SK-N-SH (cell line): ENCODE measurements at regions not wholly inside any gene's neighbourhood (a gene's known extent, or its start where the extent isn't known, plus 50 kb on each side); places are given as distances from the start of the nearest gene placed in this dataset.

Experiments
- CTCF ChIA-PET: fragments of 300-600, 350-600 bp; formaldehyde crosslinking; extraction: SDS; loops from one replicate; lab custom pipeline; 2021; lab: Yijun Ruan, JAX
- POLR2A ChIA-PET: fragments of 350-600 bp; sonication (Branson Sonifier 250); formaldehyde crosslinking; extraction: SDS; loops from one replicate; lab custom pipeline; 2020; ENCODE audit warnings: antibody characterized with exemption, inconsistent platforms; lab: Yijun Ruan, JAX
- DNase-seq: peaks from one replicate; pipeline ENCODE4 v3.0.0; 2012
- H2AFZ ChIP-seq: fragments of 200-600 bp; sonication (generic); 2 replicates; pipeline ENCODE4 v1.8.1; 2016; ENCODE audit warnings: antibody characterized with exemption, mild to moderate bottlenecking, low read depth
- H3F3A ChIP-seq: fragments of 200-600 bp; sonication (generic); replicated peaks from 2 replicates; pipeline ENCODE3; 2016; ENCODE audit warnings: antibody characterized with exemption, mild to moderate bottlenecking; ENCODE audit not compliant: insufficient read depth
- H3K27ac ChIP-seq, 2 experiments: fragments of 200-500 bp in 1 of 2; fragments of 200-600 bp in 1 of 2; sonication (Bioruptor generic) in 1 of 2; sonication (generic), shearing (Covaris generic) in 1 of 2; 2 replicates each; pipeline versions ENCODE4 v1.5.1 to v1.6.1; 2014 to 2016; ENCODE audit warnings: low read depth in 2 of 2, inconsistent platforms in 1 of 2, low read length in 1 of 2, mild to moderate bottlenecking in 1 of 2, mixed read lengths in 1 of 2
- H3K27me3 ChIP-seq: fragments of 200-600 bp; sonication (generic), shearing (Covaris generic); 2 replicates; pipeline ENCODE4 v1.6.1; 2016; ENCODE audit warnings: mixed run types; ENCODE audit not compliant: insufficient read depth
- H3K36me3 ChIP-seq, 2 experiments: fragments of 200-500 bp in 1 of 2; fragments of 200-600 bp in 1 of 2; sonication (Bioruptor generic) in 1 of 2; sonication (generic) in 1 of 2; replicated peaks in 1 of 2; 2 replicates each; pipeline versions ENCODE3 to v1.5.1; 2014 to 2016; ENCODE audit warnings: low read length in 1 of 2, mild to moderate bottlenecking in 1 of 2; ENCODE audit not compliant: insufficient read depth in 2 of 2, control insufficient read depth in 1 of 2
- H3K4me1 ChIP-seq, 2 experiments: fragments of 200-500 bp in 1 of 2; fragments of 200-600 bp in 1 of 2; sonication (Bioruptor generic) in 1 of 2; sonication (generic), shearing (Covaris generic) in 1 of 2; 2 replicates each; pipeline versions ENCODE4 v1.5.1 to v1.6.1; 2014 to 2016; ENCODE audit warnings: low read depth in 1 of 2, low read length in 1 of 2, mixed run types in 1 of 2; ENCODE audit not compliant: insufficient read depth in 2 of 2, control insufficient read depth in 1 of 2
- H3K4me2 ChIP-seq: fragments of 200-600 bp; sonication (generic), shearing (Covaris generic); 2 replicates; pipeline ENCODE4 v1.6.1; 2017; ENCODE audit warnings: mixed run types
- H3K4me3 ChIP-seq, 2 experiments: fragments of 200-500 bp in 1 of 2; fragments of 200-600 bp in 1 of 2; sonication (Bioruptor generic) in 1 of 2; sonication (generic), shearing (Covaris generic) in 1 of 2; 2 replicates each; pipeline versions ENCODE4 v1.5.1 to v1.8.1; 2014 to 2016; ENCODE audit warnings: low read depth in 2 of 2, inconsistent platforms in 1 of 2, low read length in 1 of 2, mild to moderate bottlenecking in 1 of 2, mixed read lengths in 1 of 2, moderate library complexity in 1 of 2
- H3K79me2 ChIP-seq: fragments of 200-600 bp; sonication (generic); 2 replicates; pipeline ENCODE4 v1.8.1; 2017; ENCODE audit warnings: mild to moderate bottlenecking; ENCODE audit not compliant: insufficient read depth
- H3K9ac ChIP-seq: fragments of 200-600 bp; sonication (generic); 2 replicates; pipeline ENCODE4 v1.6.1; 2017; ENCODE audit warnings: mixed run types
- H3K9me2 ChIP-seq: fragments of 200-600 bp; sonication (generic); 2 replicates; pipeline ENCODE4 v1.6.1; 2017; ENCODE audit warnings: mixed run types
- H3K9me3 ChIP-seq: fragments of 200-600 bp; sonication (generic); 2 replicates; pipeline ENCODE4 v1.6.1; 2017; ENCODE audit warnings: mixed run types, mild to moderate bottlenecking, moderate library complexity
- H4K20me1 ChIP-seq: fragments of 200-600 bp; sonication (generic); 2 replicates; pipeline ENCODE4 v1.6.1; 2017; ENCODE audit warnings: mild to moderate bottlenecking, mixed run types; ENCODE audit not compliant: insufficient read depth
- CHD2 ChIP-seq: fragments of 150-350 bp; IDR thresholded peaks from 2 replicates; pipeline ENCODE4 v1.6.1; 2018; ENCODE audit warnings: low read length; ENCODE audit not compliant: partially characterized antibody
- EP300 ChIP-seq, 2 experiments: IDR thresholded peaks; 2 replicates each; pipeline versions ENCODE4 v1.4.0 to v1.6.1; 2012; ENCODE audit warnings: borderline replicate concordance in 1 of 2, low read depth in 1 of 2, low read length in 1 of 2
- EZH2phosphoT487 ChIP-seq: fragments of 200-600 bp; sonication (generic); IDR thresholded peaks from 2 replicates; pipeline ENCODE4 v1.6.1; 2017; ENCODE audit warnings: low read depth, mixed run types, mild to moderate bottlenecking, antibody characterized with exemption, moderate library complexity, borderline replicate concordance
- FOSL2 ChIP-seq: IDR thresholded peaks from 2 replicates; pipeline ENCODE4 v1.4.0; 2012; ENCODE audit warnings: low read depth, mild to moderate bottlenecking, moderate library complexity, borderline replicate concordance
- FOXJ3 ChIP-seq: sonication (generic); formaldehyde crosslinking; IDR thresholded peaks from 2 replicates; pipeline ENCODE4 v1.5.1; 2020; ENCODE audit warnings: mild to moderate bottlenecking, missing genetic modification reagents
- GABPA ChIP-seq: IDR thresholded peaks from 2 replicates; pipeline ENCODE4 v1.4.0; 2012; ENCODE audit warnings: low read depth, mild to moderate bottlenecking
- GATA2 ChIP-seq: sonication (generic); formaldehyde crosslinking; IDR thresholded peaks from 2 replicates; pipeline ENCODE4 v1.5.0; 2020; ENCODE audit warnings: mild to moderate bottlenecking, missing genetic modification reagents
- MEF2A ChIP-seq: IDR thresholded peaks from 2 replicates; pipeline ENCODE4 v1.4.0; 2012; ENCODE audit warnings: low read depth, borderline replicate concordance
- MXI1 ChIP-seq: IDR thresholded peaks from 2 replicates; pipeline ENCODE4 v1.6.1; 2012; ENCODE audit warnings: mild to moderate bottlenecking, low read depth, low read length, improper control_type of control experiment
- NRF1 ChIP-seq: IDR thresholded peaks from 2 replicates; pipeline ENCODE4 v1.6.1; 2012; ENCODE audit warnings: low read depth, mild to moderate bottlenecking, low read length
- PBX3 ChIP-seq: IDR thresholded peaks from 2 replicates; pipeline ENCODE4; 2012
- POLR2AphosphoS5 ChIP-seq: IDR thresholded peaks from 2 replicates; pipeline ENCODE4 v1.6.1; 2012; ENCODE audit warnings: low read depth, low read length
- RCOR1 ChIP-seq: fragments of 150-350 bp; IDR thresholded peaks from 2 replicates; pipeline ENCODE4 v1.6.1; 2017; ENCODE audit warnings: antibody characterized with exemption, low read length
- REST ChIP-seq: IDR thresholded peaks from 2 replicates; pipeline ENCODE4 v1.6.1; 2012; ENCODE audit warnings: mild to moderate bottlenecking, low read depth, low read length, moderate library complexity
- SIN3A ChIP-seq: IDR thresholded peaks from 2 replicates; pipeline ENCODE4 v1.6.1; 2012; ENCODE audit warnings: low read depth, mild to moderate bottlenecking, low read length, moderate library complexity, borderline replicate concordance
- SMC3 ChIP-seq: IDR thresholded peaks from 2 replicates; pipeline ENCODE4 v1.6.1; 2012; ENCODE audit warnings: low read depth, low read length, improper control_type of control experiment
- TCF12 ChIP-seq: IDR thresholded peaks from 2 replicates; pipeline ENCODE4 v1.4.0; 2012
- YY1 ChIP-seq: IDR thresholded peaks from 2 replicates; pipeline ENCODE4 v1.4.0; 2012; ENCODE audit warnings: low read depth, mild to moderate bottlenecking
- WGBS: methylation state at CpG from one replicate; pipeline ENCODE4 v1.1.6; 2017; ENCODE audit warnings: low lambda C conversion rate; 5-methylcytosine and 5-hydroxymethylcytosine counted together
- TF ChIP-seq, protein P1 (sequence below): fragments of 150-350 bp; IDR thresholded peaks from 2 replicates; pipeline ENCODE4 v1.6.1; 2017; ENCODE audit warnings: antibody characterized with exemption, low read length, low read depth, borderline replicate concordance
- TF ChIP-seq, protein P2 (sequence below): IDR thresholded peaks from 2 replicates; pipeline ENCODE4 v1.4.0; 2012; ENCODE audit warnings: low read depth, borderline replicate concordance

- TF ChIP-seq REST: no peak
- TF ChIP-seq GATA2 (CRISPR knock-in tag): no peak
- no peak for TF ChIP-seq EZH2phosphoT487
- TF ChIP-seq, protein P1, sequence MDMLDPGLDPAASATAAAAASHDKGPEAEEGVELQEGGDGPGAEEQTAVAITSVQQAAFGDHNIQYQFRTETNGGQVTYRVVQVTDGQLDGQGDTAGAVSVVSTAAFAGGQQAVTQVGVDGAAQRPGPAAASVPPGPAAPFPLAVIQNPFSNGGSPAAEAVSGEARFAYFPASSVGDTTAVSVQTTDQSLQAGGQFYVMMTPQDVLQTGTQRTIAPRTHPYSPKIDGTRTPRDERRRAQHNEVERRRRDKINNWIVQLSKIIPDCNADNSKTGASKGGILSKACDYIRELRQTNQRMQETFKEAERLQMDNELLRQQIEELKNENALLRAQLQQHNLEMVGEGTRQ: no peak
- no peak for TF ChIP-seq TCF12
- TF ChIP-seq, protein P2, sequence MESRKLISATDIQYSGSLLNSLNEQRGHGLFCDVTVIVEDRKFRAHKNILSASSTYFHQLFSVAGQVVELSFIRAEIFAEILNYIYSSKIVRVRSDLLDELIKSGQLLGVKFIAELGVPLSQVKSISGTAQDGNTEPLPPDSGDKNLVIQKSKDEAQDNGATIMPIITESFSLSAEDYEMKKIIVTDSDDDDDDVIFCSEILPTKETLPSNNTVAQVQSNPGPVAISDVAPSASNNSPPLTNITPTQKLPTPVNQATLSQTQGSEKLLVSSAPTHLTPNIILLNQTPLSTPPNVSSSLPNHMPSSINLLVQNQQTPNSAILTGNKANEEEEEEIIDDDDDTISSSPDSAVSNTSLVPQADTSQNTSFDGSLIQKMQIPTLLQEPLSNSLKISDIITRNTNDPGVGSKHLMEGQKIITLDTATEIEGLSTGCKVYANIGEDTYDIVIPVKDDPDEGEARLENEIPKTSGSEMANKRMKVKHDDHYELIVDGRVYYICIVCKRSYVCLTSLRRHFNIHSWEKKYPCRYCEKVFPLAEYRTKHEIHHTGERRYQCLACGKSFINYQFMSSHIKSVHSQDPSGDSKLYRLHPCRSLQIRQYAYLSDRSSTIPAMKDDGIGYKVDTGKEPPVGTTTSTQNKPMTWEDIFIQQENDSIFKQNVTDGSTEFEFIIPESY: no peak
- TF ChIP-seq RCOR1: no peak
- TF ChIP-seq POLR2AphosphoS5: no peak
- no peak for TF ChIP-seq MXI1
- TF ChIP-seq CHD2: no peak
- TF ChIP-seq FOSL2: no peak
- TF ChIP-seq SIN3A: no peak
- TF ChIP-seq YY1: no peak
- TF ChIP-seq MEF2A: no peak
- TF ChIP-seq SMC3: no peak
These were observed 780.0 kb downstream of the SORCS1 start (continued) for GRCh38 chr10:106384496-106384895.

- CTCF ChIA-PET: interaction anchor here (1.1 to 1.6 kb wide), 2 partner anchors 12 to 26 kb away, joined by 4 to 5 read pairs; no protein-coding TSS in a partner anchor
- H3K9me2 ChIP-seq: no peaks in the 10 kb centered on the region
- TF ChIP-seq CHD2: no peak
- TF ChIP-seq YY1: no peak
- no peak for TF ChIP-seq GABPA
- TF ChIP-seq FOXJ3 (CRISPR knock-in tag): no peak
- TF ChIP-seq GATA2 (CRISPR knock-in tag): no peak
- TF ChIP-seq NRF1: no peak
- no peak for TF ChIP-seq RCOR1
- TF ChIP-seq EP300 (IDR thresholded peaks at IDR 0.05; ENCODE audit: borderline replicate concordance in 1 of 2, low read depth in 1 of 2, low read length in 1 of 2): no peak
- no peak for TF ChIP-seq PBX3
- WGBS: 45% methylated on average over 3 of the region's 3 CpGs
- H3K79me2 ChIP-seq: no peaks in the 10 kb centered on the region
- H3K27me3 ChIP-seq: no peaks in the 10 kb centered on the region
- DNase-seq: no peak
- H3K9ac ChIP-seq: no peak overlapping the region
- H3K36me3 ChIP-seq: no peaks in the 10 kb centered on the region
- H3K4me3 ChIP-seq: no peak overlapping the region
- H4K20me1 ChIP-seq: no peaks in the 10 kb centered on the region
- H3K9me3 ChIP-seq: 0 out of 2 replicates have a peak, but pooled peaks cover 12% of the 10 kb centered on the region
- POLR2A ChIA-PET: no interaction called here
- no peaks in the 10 kb centered on the region for H3K4me1 ChIP-seq
- no peak overlapping the region for H2AFZ ChIP-seq
- H3K4me2 ChIP-seq: no peak overlapping the region
- H3F3A ChIP-seq: no peaks in the 10 kb centered on the region
- no peak overlapping the region for H3K27ac ChIP-seq
These were observed 783.8 kb downstream of the SORCS1 start for GRCh38 chr10:106380706-106381105.
